ENCODE measurements at regions not wholly inside any gene's neighbourhood (a gene's known extent, or its start where the extent isn't known, plus 50 kb on each side); places are given as distances from the start of the nearest gene placed in this dataset.

- intact Hi-C loops (cut with micrococcal nuclease) = no loop called here
- no peak for TF ChIP-seq CTCF (IDR thresholded peaks at IDR 0.05)
- Mint-ChIP-seq H3K4me1 (ENCODE audit: low read depth) (no peaks in the 10 kb centered on the region), H3K27ac (no peak overlapping the region), H3K36me3 (ENCODE audit: low read depth) (no peaks in the 10 kb centered on the region), H3K9me3 (no peaks in the 10 kb centered on the region), H3K27me3 (peaks cover 12% of the 10 kb centered on the region), H3K4me3 (no peak overlapping the region)
- DNase-seq = no peak
- POLR2A ChIA-PET = no interaction called here
- CTCF ChIA-PET = no interaction called here
- no peak for ATAC-seq
Measured at GRCh38 chr6:145139895-145140294, 595.4 kb downstream of the EPM2A start.

GRCh38 chr6:145141572-145141971 is 593.7 kb downstream of the EPM2A start:
- ChIA-PET CTCF (interaction anchor here (1.0 kb wide), 1 partner anchor 32 kb away, joined by 3 read pairs; no protein-coding TSS in a partner anchor), POLR2A (no interaction called here)
- H3K9me3 Mint-ChIP-seq = no peaks in the 10 kb centered on the region
- no peak for ATAC-seq
- H3K27ac Mint-ChIP-seq = no peak overlapping the region
- DNase-seq = no peak
- H3K27me3 Mint-ChIP-seq = peaks cover 3% of the 10 kb centered on the region
- TF ChIP-seq CTCF (IDR thresholded peaks at IDR 0.05) = no peak
- no peaks in the 10 kb centered on the region for H3K4me1 Mint-ChIP-seq (ENCODE audit: low read depth)
- H3K36me3 Mint-ChIP-seq (ENCODE audit: low read depth) = no peaks in the 10 kb centered on the region
- intact Hi-C loops (cut with micrococcal nuclease) = no loop called here
- no peak overlapping the region for H3K4me3 Mint-ChIP-seq

GRCh38 chr6:145142958-145143357 is 592.4 kb downstream of the EPM2A start:
- no peaks in the 10 kb centered on the region for H3K9me3 Mint-ChIP-seq
- intact Hi-C loops (cut with micrococcal nuclease) = no loop called here
- peaks cover 3% of the 10 kb centered on the region for H3K27me3 Mint-ChIP-seq
- no peaks in the 10 kb centered on the region for H3K36me3 Mint-ChIP-seq (ENCODE audit: low read depth)
- no peak for DNase-seq
- H3K27ac Mint-ChIP-seq = no peak overlapping the region
- ChIA-PET POLR2A (no interaction called here), CTCF (no interaction called here)
- no peak overlapping the region for H3K4me3 Mint-ChIP-seq
- no peaks in the 10 kb centered on the region for H3K4me1 Mint-ChIP-seq (ENCODE audit: low read depth)
- ATAC-seq = no peak
- no peak for TF ChIP-seq CTCF (IDR thresholded peaks at IDR 0.05)

- Mint-ChIP-seq H3K27ac (no peak overlapping the region), H3K4me3 (no peak overlapping the region), H3K27me3 (peaks cover 3% of the 10 kb centered on the region), H3K4me1 (ENCODE audit: low read depth) (no peaks in the 10 kb centered on the region), H3K36me3 (ENCODE audit: low read depth) (no peaks in the 10 kb centered on the region), H3K9me3 (no peaks in the 10 kb centered on the region)
- TF ChIP-seq CTCF (IDR thresholded peaks at IDR 0.05) = no peak
- CTCF ChIA-PET = no interaction called here
- ATAC-seq (no peak), DNase-seq (no peak)
- POLR2A ChIA-PET = no interaction called here
- intact Hi-C loops (cut with micrococcal nuclease) = no loop called here
Measured at GRCh38 chr6:145143379-145143778, 591.9 kb downstream of the EPM2A start.

- ATAC-seq (no peak), DNase-seq (no peak)
- Mint-ChIP-seq H3K9me3 (no peaks in the 10 kb centered on the region), H3K4me3 (no peak overlapping the region), H3K4me1 (ENCODE audit: low read depth) (no peaks in the 10 kb centered on the region), H3K36me3 (ENCODE audit: low read depth) (no peaks in the 10 kb centered on the region), H3K27ac (no peak overlapping the region), H3K27me3 (peaks cover 6% of the 10 kb centered on the region)
- no peak for TF ChIP-seq CTCF (IDR thresholded peaks at IDR 0.05)
- ChIA-PET CTCF (no interaction called here), POLR2A (no interaction called here)
- intact Hi-C loops (cut with micrococcal nuclease) = no loop called here
Measured at GRCh38 chr6:145147559-145147958, 587.8 kb downstream of the EPM2A start.
